ENCODE measurements at regions not wholly inside any gene's neighbourhood (a gene's known extent, or its start where the extent isn't known, plus 50 kb on each side); places are given as distances from the start of the nearest gene placed in this dataset.

- no peak overlapping the region for H2BK12ac ChIP-seq (ENCODE audit: low read depth, low read length)
- H4K5ac ChIP-seq (ENCODE audit: insufficient read length, low read depth, low read length): no peak overlapping the region
- no peaks in the 10 kb centered on the region for H3K79me2 ChIP-seq (ENCODE audit: control insufficient read depth in 1 of 2, insufficient read depth in 2 of 2, low read length in 2 of 2)
- WGBS, 2 experiments (ENCODE audit: extremely low coverage in 1 of 2, insufficient coverage in 1 of 2, insufficient read length in 1 of 2, insufficient replicate concordance in 2 of 2, low coverage in 1 of 2, low lambda C conversion rate in 2 of 2, missing lambda C conversion rate in 1 of 2): 80% methylated on average over 1 of the region's 1 CpG; no CpG with 5 or more reads in 1 of the 2 experiments
- no peaks in the 10 kb centered on the region for H3K79me1 ChIP-seq (ENCODE audit: low read depth, low read length)
- ChIA-PET CTCF (ENCODE audit: partially characterized antibody) (no interaction called here), POLR2A (ENCODE audit: partially characterized antibody) (no interaction called here)
- H3K9ac ChIP-seq (replicated peaks in 1 of 4; ENCODE audit: extremely low read depth in 1 of 4, low read depth in 3 of 4, low read length in 3 of 4): no peak overlapping the region
- H4K91ac ChIP-seq (replicated peaks; ENCODE audit: insufficient read length, low read length): no peak overlapping the region
- no peaks in the 10 kb centered on the region for H3K36me3 ChIP-seq (ENCODE audit: control insufficient read depth in 2 of 4, insufficient read depth in 4 of 4, low read length in 3 of 4)
- DNase-seq (ENCODE audit: low read depth in 1 of 2, low spot score in 2 of 2) (no peak), FAIRE-seq (no peak)
- no peak overlapping the region for H3K4me3 ChIP-seq (ENCODE audit: extremely low read depth in 1 of 4, insufficient read depth in 2 of 4, low read depth in 3 of 4, low read length in 4 of 4)
- no peak overlapping the region for H2BK15ac ChIP-seq (ENCODE audit: low read length)
- 0 out of 4 replicates have a peak, but pooled peaks cover 0 to 4% of the 10 kb centered on the region in 2 experiments for H3K9me3 ChIP-seq (ENCODE audit: insufficient read depth in 2 of 2, low read depth in 1 of 2, low read length in 1 of 2)
- no peaks in the 10 kb centered on the region for H3K4me1 ChIP-seq (replicated peaks in 1 of 4; ENCODE audit: control insufficient read depth in 3 of 4, insufficient read depth in 4 of 4, low read length in 3 of 4)
- H2AK5ac ChIP-seq (ENCODE audit: low read depth, low read length): no peak overlapping the region
- H4K8ac ChIP-seq (ENCODE audit: extremely low read depth, insufficient read depth, low read length): no peak overlapping the region
- no peak overlapping the region for H2BK120ac ChIP-seq (replicated peaks; ENCODE audit: low read depth, low read length)
- H3K56ac ChIP-seq (replicated peaks; ENCODE audit: insufficient read length, low read depth, low read length): no peak overlapping the region
- H3K27me3 ChIP-seq (replicated peaks in 1 of 4; ENCODE audit: control insufficient read depth in 3 of 4, extremely low read depth in 1 of 4, insufficient read depth in 3 of 4, low read length in 3 of 4): no peaks in the 10 kb centered on the region
- TF ChIP-seq FOSL1 (IDR thresholded peaks at IDR 0.05; ENCODE audit: insufficient read depth, low read depth, low read length): no peak
- TF ChIP-seq SIN3A (conservative IDR thresholded peaks at IDR 0.05 in 1 of 2, IDR thresholded peaks at IDR 0.05 in 1 of 2; ENCODE audit: low read depth in 1 of 2, low read length in 2 of 2): no peak
- no peak for TF ChIP-seq RAD21 (IDR thresholded peaks at IDR 0.05 in 1 of 2, conservative IDR thresholded peaks at IDR 0.05 in 1 of 2; ENCODE audit: low read depth in 2 of 2, low read length in 2 of 2)
- H3K23me2 ChIP-seq (ENCODE audit: low read depth, low read length): no peaks in the 10 kb centered on the region
- H3K23ac ChIP-seq (ENCODE audit: insufficient read length): no peak overlapping the region
- H4K20me1 ChIP-seq (replicated peaks in 1 of 2; ENCODE audit: control insufficient read depth in 1 of 2, insufficient read depth in 2 of 2, low read length in 2 of 2): no peaks in the 10 kb centered on the region
- no peak overlapping the region for H3K4me2 ChIP-seq (ENCODE audit: insufficient read depth in 1 of 2, low read depth in 2 of 2, low read length in 2 of 2)
- no peak overlapping the region for H2BK5ac ChIP-seq (ENCODE audit: low read depth, low read length)
- H3K4ac ChIP-seq (replicated peaks; ENCODE audit: insufficient read length, low read depth, low read length): no peak overlapping the region
- no peak overlapping the region for H2AFZ ChIP-seq (ENCODE audit: low read length)
- no peak overlapping the region for H3K18ac ChIP-seq (ENCODE audit: extremely low read depth, low read length)
- no peak overlapping the region for H2BK20ac ChIP-seq (ENCODE audit: low read length)
- H3K27ac ChIP-seq (ENCODE audit: low read depth, low read length): no peak overlapping the region
- no peak overlapping the region for H3K14ac ChIP-seq (ENCODE audit: insufficient read length)
Measured at GRCh38 chr14:31982642-31983041, 94.5 kb upstream of the ARHGAP5 start.

Data from H1 (cell line).